Stimulated activated CD8-positive, alpha-beta memory T cell treated with anti-CD3 and anti-CD28 coated beads, Interleukin-4, amount 100 ng/mL, for 24 hours (primary cell): ENCODE measurements at regions not wholly inside any gene's neighbourhood (a gene's known extent, or its start where the extent isn't known, plus 50 kb on each side); places are given as distances from the start of the nearest gene placed in this dataset.
"Not testable (repeated sequence)": the region's sequence is repeated elsewhere in the genome, so short reads cannot be mapped to it uniquely, and the experiment has no call there.

Source experiments
- DNase-seq: peaks from one replicate; pipeline ENCODE4 v3.0.0-alpha.2; 2020; ENCODE audit warnings: low read depth

- no peak for DNase-seq
These were observed 603.0 kb downstream of the MATN1 start for GRCh38 chr1:30120245-30121000.

GRCh38 chr1:30117685-30118084 lies 605.7 kb downstream of the MATN1 start:
- no peak for DNase-seq

- no peak for DNase-seq
These were observed 612.0 kb downstream of the MATN1 start for GRCh38 chr1:30111431-30111830.

- DNase-seq, result no peak
These were observed 612.5 kb downstream of the MATN1 start for GRCh38 chr1:30110846-30111245.

GRCh38 chr1:30109853-30110252 lies 613.5 kb downstream of the MATN1 start:
- DNase-seq, result no peak

GRCh38 chr1:30108186-30108585 lies 615.2 kb downstream of the MATN1 start:
- DNase-seq, result no peak

- DNase-seq, result no peak
These were observed 617.3 kb downstream of the MATN1 start for GRCh38 chr1:30106125-30106524.

- DNase-seq, result no peak
These were observed 618.8 kb downstream of the MATN1 start for GRCh38 chr1:30104551-30104950.

- DNase-seq, result no peak
These were observed 619.5 kb downstream of the MATN1 start for GRCh38 chr1:30103708-30104411.

- DNase-seq, result no peak
These were observed 620.8 kb downstream of the MATN1 start for GRCh38 chr1:30102605-30103004.

GRCh38 chr1:30101487-30102227 lies 621.7 kb downstream of the MATN1 start:
- no peak for DNase-seq

- DNase-seq, result no peak
These were observed 622.4 kb downstream of the MATN1 start for GRCh38 chr1:30101016-30101415.

GRCh38 chr1:30100524-30100862 lies 622.9 kb downstream of the MATN1 start:
- DNase-seq, result no peak

- DNase-seq, result no peak
These were observed 623.5 kb downstream of the MATN1 start for GRCh38 chr1:30099587-30100523.

GRCh38 chr1:30097851-30098250 lies 625.5 kb downstream of the MATN1 start:
- DNase-seq, result not testable (repeated sequence)

- DNase-seq, result no peak
These were observed 627.8 kb downstream of the MATN1 start for GRCh38 chr1:30095451-30096025.

- no peak for DNase-seq
These were observed 628.3 kb downstream of the MATN1 start for GRCh38 chr1:30095051-30095450.

GRCh38 chr1:30092051-30092858 lies 631.1 kb downstream of the MATN1 start:
- DNase-seq, result no peak

- DNase-seq, result no peak
These were observed 633.1 kb downstream of the MATN1 start for GRCh38 chr1:30090162-30090820.

GRCh38 chr1:30089024-30089430 lies 634.4 kb downstream of the MATN1 start:
- no peak for DNase-seq
